CD4-positive, alpha-beta T cell treated with Interleukin-12 subunit alpha and Interleukin-12 subunit beta, for 1 hour (primary cell): ENCODE measurements at regions not wholly inside any gene's neighbourhood (a gene's known extent, or its start where the extent isn't known, plus 50 kb on each side); places are given as distances from the start of the nearest gene placed in this dataset.

ENCODE experiments used
- DNase-seq: peaks from one replicate; pipeline ENCODE4 v3.0.0-alpha.2; 2020

DNA sequence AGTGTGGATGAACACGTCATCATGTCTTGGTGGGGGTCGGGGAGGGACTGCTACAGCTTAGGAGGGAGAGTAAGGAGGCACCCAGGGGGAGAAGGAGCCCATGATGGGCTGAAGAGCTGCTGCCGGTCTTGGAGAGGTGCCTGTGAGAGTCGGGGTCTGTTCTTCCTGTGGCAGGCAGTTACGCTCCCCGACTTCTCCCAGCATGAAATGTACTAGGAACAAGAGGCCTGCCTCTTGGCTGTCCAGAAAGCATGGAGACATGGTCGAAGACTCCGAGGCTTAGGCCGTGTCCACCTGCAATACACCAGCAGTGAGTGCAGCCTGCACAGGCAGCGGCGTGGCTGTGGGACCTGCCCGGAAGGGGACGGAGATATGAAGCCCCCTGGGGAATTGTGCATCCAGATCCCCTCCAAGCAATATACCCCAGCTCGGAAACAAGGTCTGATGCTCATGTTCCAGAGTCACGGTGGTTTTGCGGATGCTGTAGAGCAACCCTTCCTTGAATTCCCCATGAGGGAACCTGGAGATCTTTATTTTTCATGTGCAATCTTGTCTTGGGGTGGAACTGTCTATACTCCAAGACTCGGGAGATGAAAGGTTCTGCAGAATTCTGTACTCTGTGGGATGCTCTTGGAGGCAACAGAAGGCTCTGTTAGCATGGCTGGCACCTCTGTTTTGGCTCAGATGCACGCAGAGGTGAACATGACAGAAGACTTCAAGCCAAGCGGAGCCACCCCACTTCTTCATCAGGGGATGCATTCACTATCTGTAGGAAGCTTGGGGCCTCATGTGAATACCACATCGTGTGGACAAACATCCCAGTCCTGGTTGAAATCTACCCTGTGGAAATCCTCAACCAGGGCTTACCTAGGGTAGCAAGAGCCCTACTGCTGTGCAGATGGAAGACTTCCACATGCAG is 374.9 kb upstream of the IRX4 start:
- DNase-seq, result no peak

GRCh38 chr5:2256691-2257280 is 374.1 kb upstream of the IRX4 start:
- DNase-seq, result no peak

- DNase-seq, result no peak
Measured at GRCh38 chr5:2255915-2256690, 373.4 kb upstream of the IRX4 start.

DNA sequence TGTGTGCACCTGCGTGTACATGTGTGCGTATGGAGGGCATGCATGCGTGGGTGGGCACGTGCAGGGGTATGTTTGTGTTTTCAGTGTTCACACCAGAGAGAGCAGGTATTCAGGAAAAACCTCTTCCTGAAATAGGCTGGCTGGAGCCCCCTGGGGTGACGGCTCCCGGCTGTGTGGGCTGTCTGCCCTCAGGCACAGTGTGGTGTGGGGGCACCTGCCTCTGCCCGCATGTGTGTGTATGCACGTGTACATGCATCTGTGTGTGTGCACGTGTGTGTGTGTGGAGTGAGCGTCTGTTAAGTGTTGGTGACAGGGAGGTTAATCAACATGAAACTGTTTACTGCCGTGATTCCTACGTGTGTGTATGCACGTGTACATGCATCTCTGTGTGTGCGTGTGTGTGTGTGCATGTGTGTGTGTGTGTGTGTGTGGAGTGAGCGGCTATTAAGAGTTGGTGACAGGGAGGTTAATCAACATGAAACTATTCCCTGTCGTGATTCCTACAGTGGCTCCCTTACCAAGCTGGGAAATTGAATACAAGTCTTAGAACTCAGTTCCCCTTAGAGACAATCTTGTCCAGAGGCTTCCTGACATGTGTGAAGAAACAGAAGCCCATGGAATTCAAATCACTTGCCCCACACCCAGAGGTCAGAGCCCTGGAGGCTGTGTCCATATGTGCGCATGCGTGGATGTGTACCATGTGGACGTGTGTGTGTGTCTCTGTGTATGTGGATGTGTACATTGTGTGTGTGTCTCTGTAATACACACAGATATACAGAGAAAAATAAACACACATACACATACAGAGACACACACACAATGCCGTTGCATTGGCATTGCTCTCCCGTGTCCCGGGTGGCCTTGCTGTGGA is 372.4 kb upstream of the IRX4 start:
- no peak for DNase-seq

GRCh38 chr5:2254406-2254805 is 371.7 kb upstream of the IRX4 start:
- no peak for DNase-seq

- DNase-seq, result no peak
Measured at GRCh38 chr5:2253040-2253975, 370.6 kb upstream of the IRX4 start.

- no peak for DNase-seq
Measured at GRCh38 chr5:2251751-2252150, 369.0 kb upstream of the IRX4 start.

GRCh38 chr5:2251298-2251697 is 368.6 kb upstream of the IRX4 start:
- no peak for DNase-seq

DNA sequence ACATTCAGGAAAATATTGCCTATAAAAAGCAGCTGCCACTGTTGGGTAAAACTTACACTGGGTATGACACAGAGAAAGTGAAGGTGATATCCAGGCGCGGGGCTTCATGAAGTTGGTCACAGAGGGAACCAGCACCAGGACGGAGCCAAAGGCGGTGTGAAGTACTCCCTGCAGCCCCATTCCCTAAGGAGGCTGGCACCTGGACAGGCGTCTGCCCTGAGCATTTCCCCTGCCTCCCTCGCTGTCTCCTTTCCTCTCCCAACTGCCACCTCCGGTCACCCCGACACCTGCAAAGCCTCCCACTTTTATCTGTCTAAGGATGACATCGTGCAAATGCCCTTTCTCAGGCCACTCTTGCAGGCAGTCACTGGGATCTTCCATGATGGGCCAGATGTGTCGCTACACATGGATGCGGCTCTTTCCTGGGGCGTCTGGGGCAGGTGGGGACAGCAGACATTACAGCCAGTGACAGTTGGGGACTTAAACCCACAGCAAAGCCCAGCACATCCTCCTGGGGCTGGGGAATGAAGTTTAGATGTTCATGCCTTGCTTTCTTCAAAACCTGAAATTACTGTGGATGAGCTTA is 367.7 kb upstream of the IRX4 start:
- DNase-seq, result no peak

DNA sequence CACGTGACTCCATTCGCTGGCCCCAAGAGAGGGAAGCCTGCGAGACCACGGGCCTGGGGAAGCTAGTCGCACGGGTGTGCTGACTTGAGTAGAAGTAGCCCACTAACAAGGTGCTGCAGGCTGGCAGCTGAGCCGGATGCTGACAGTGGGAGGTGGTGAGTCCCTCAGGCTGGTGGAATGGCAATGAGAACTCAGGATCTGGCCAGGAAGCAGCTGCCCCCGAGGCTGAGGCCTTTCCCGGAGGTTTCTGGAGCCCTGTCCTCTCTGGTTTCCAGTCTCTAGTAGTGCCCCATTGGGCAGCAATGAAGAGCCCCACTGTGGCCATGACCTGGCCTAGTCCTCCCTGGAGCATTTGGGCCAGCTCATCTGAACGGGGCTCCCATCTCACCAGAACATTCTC is 366.7 kb upstream of the IRX4 start:
- no peak for DNase-seq

GRCh38 chr5:2249026-2249425 is 366.3 kb upstream of the IRX4 start:
- no peak for DNase-seq

GRCh38 chr5:2242539-2242938 is 359.8 kb upstream of the IRX4 start:
- DNase-seq, result no peak

- no peak for DNase-seq
Measured at GRCh38 chr5:2241842-2242241, 359.1 kb upstream of the IRX4 start.

- DNase-seq, result no peak
Measured at GRCh38 chr5:2240118-2240904, 357.6 kb upstream of the IRX4 start.

DNA sequence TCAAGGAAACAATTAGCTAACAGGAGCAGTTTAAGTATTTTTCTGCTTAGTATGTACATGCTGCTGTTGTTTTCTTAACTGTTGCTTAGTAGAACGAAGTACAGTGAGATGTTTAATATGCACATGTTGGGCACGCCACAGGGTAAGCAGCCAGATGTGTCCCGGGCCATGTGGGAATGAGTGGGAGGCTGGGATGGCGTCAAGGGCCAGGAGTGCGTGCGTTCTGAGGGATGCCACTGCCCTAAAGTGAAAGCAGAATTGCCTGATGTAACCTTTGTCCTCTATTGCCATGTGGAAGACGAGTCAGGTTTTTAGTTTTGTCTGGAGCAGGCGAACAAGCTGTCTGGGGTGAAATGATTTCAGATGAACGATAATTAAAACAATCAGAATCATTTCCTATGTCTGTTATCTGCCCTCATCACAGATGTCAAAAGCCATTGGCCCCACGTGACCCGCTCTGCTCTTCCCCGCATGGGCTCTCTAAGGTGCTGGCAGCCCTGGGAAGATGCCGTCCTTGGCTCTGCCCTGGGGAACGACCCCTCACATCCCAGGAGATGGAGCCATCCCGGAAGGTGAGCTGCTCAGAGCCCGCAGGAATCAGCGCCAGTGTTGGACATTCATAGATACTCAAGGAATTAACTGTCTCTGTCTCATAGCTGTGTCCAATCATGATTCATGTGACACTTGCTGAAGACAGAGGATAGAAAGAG is 356.6 kb upstream of the IRX4 start:
- DNase-seq, result no peak

DNA sequence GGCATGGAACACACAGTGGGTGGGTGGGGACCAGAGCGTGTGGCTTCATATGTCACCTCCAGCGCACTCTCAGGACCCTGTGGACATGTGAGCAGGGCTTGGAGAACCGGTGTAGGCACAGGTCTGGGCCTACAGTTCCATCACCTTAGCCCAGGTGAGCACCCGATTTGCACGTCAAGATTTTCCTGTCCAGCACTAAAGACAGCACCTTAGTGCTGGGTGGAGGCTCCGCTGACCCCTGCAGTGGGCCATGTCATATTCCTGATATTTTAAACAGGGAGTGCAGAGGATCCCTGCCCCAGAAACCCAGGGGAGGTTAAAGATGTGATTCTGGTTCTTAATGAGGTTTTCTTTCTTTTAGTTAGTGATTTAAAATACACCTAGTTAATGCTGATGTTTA is 356.0 kb upstream of the IRX4 start:
- no peak for DNase-seq

- no peak for DNase-seq
Measured at GRCh38 chr5:2227433-2227832, 344.7 kb upstream of the IRX4 start.

DNA sequence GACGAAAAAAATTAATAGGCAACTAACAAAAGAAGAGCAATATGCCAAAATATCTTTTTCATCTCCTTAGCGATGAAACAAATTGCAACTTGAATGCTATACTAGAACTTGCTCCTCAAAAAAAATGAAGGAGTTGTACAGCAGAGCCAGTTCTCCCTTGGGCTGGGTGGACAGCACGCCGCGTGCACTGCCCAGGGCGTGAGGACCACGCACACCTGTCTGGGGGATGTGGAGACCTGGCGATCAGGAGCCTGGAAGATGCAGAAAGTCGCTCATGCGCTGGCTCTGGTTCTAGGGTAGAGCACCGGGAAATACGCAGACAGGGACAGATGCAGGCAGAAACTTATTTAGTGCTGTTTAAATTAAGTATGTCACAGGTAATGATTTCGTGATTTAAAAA is 342.0 kb upstream of the IRX4 start:
- no peak for DNase-seq

GRCh38 chr5:2223303-2223702 is 340.6 kb upstream of the IRX4 start:
- no peak for DNase-seq
